Smooth muscle cell (in vitro differentiated cells): ENCODE measurements at regions not wholly inside any gene's neighbourhood (a gene's known extent, or its start where the extent isn't known, plus 50 kb on each side); places are given as distances from the start of the nearest gene placed in this dataset.

Experiments
- DNase-seq: peaks from one replicate; lab custom pipeline; 2025; ENCODE audit not compliant: unreplicated experiment; lab: John Stamatoyannopoulos, UW
- H2AFZ ChIP-seq: fragments of 200-600 bp; sonication (generic); 2 replicates; pipeline ENCODE4 v1.6.0; 2016; ENCODE audit warnings: antibody characterized with exemption, low read depth, mild to moderate bottlenecking
- H3F3A ChIP-seq: fragments of 200-600 bp; sonication (generic); 2 replicates; pipeline ENCODE4 v1.6.0; 2017; ENCODE audit warnings: antibody characterized with exemption, low read depth
- H3K27ac ChIP-seq: fragments of 200-600 bp; sonication (generic); 2 replicates; pipeline ENCODE4 v1.5.1; 2016; ENCODE audit warnings: low read depth, mild to moderate bottlenecking
- H3K27me3 ChIP-seq: fragments of 200-600 bp; sonication (generic); 2 replicates; pipeline ENCODE4 v1.6.1; 2016; ENCODE audit warnings: low read depth, mild to moderate bottlenecking
- H3K36me3 ChIP-seq: fragments of 200-600 bp; sonication (generic); 2 replicates; pipeline ENCODE4 v1.5.1; 2016; ENCODE audit warnings: low read depth
- H3K4me1 ChIP-seq: fragments of 200-600 bp; sonication (generic); 2 replicates; pipeline ENCODE4 v1.5.1; 2016; ENCODE audit warnings: low read depth
- H3K4me2 ChIP-seq: fragments of 200-600 bp; sonication (generic); 2 replicates; pipeline ENCODE4 v1.6.0; 2016; ENCODE audit warnings: mild to moderate bottlenecking
- H3K4me3 ChIP-seq: fragments of 200-600 bp; sonication (generic); 2 replicates; pipeline ENCODE4 v1.5.1; 2016; ENCODE audit warnings: mild to moderate bottlenecking
- H3K79me2 ChIP-seq: fragments of 200-600 bp; sonication (generic); 2 replicates; pipeline ENCODE4 v1.6.0; 2016; ENCODE audit warnings: low read depth, mild to moderate bottlenecking
- H3K9ac ChIP-seq: fragments of 200-600 bp; sonication (generic); 2 replicates; pipeline ENCODE4 v1.6.0; 2016; ENCODE audit warnings: low read depth
- H3K9me3 ChIP-seq: fragments of 200-600 bp; sonication (generic); replicated peaks from 2 replicates; pipeline ENCODE4 v1.5.1; 2016; ENCODE audit warnings: low read depth
- H4K20me1 ChIP-seq: fragments of 200-600 bp; sonication (generic); 2 replicates; pipeline ENCODE4 v1.6.0; 2016; ENCODE audit warnings: low read depth
- WGBS: methylation state at CpG from one replicate; pipeline ENCODE4 v1.1.7; 2016; ENCODE audit warnings: low lambda C conversion rate; 5-methylcytosine and 5-hydroxymethylcytosine counted together
- TF ChIP-seq, protein P1 (sequence below): fragments of 200-600 bp; sonication (generic); IDR thresholded peaks from 2 replicates; pipeline ENCODE4 v1.5.1; 2017; ENCODE audit warnings: borderline replicate concordance, mild to moderate bottlenecking, antibody characterized with exemption; ENCODE audit not compliant: insufficient read depth, poor library complexity, severe bottlenecking

- H4K20me1 ChIP-seq = no peaks in the 10 kb centered on the region
- WGBS = 81% methylated on average over 2 of the region's 2 CpGs
- H3K4me1 ChIP-seq = no peaks in the 10 kb centered on the region
- no peak overlapping the region for H3K4me2 ChIP-seq
- H3K9ac ChIP-seq = no peak overlapping the region
- H3K9me3 ChIP-seq = no peaks in the 10 kb centered on the region
- DNase-seq = no peak
- no peaks in the 10 kb centered on the region for H3F3A ChIP-seq
- no peak overlapping the region for H2AFZ ChIP-seq
- no peak overlapping the region for H3K27ac ChIP-seq
- TF ChIP-seq, protein P1, sequence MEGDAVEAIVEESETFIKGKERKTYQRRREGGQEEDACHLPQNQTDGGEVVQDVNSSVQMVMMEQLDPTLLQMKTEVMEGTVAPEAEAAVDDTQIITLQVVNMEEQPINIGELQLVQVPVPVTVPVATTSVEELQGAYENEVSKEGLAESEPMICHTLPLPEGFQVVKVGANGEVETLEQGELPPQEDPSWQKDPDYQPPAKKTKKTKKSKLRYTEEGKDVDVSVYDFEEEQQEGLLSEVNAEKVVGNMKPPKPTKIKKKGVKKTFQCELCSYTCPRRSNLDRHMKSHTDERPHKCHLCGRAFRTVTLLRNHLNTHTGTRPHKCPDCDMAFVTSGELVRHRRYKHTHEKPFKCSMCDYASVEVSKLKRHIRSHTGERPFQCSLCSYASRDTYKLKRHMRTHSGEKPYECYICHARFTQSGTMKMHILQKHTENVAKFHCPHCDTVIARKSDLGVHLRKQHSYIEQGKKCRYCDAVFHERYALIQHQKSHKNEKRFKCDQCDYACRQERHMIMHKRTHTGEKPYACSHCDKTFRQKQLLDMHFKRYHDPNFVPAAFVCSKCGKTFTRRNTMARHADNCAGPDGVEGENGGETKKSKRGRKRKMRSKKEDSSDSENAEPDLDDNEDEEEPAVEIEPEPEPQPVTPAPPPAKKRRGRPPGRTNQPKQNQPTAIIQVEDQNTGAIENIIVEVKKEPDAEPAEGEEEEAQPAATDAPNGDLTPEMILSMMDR = no peak
- no peaks in the 10 kb centered on the region for H3K79me2 ChIP-seq
- no peaks in the 10 kb centered on the region for H3K36me3 ChIP-seq
- H3K4me3 ChIP-seq = no peak overlapping the region
- H3K27me3 ChIP-seq = no peaks in the 10 kb centered on the region
Observed at GRCh38 chr10:55740110-55740509, 620.9 kb downstream of the ZWINT start.

GRCh38 chr10:55734112-55734511, 626.9 kb downstream of the ZWINT start:
- no peak overlapping the region for H3K4me3 ChIP-seq
- no peaks in the 10 kb centered on the region for H3K36me3 ChIP-seq
- H2AFZ ChIP-seq = no peak overlapping the region
- H3K9ac ChIP-seq = no peak overlapping the region
- H3K4me2 ChIP-seq = no peak overlapping the region
- H4K20me1 ChIP-seq = no peaks in the 10 kb centered on the region
- H3K79me2 ChIP-seq = no peaks in the 10 kb centered on the region
- no peak overlapping the region for H3K27ac ChIP-seq
- no peaks in the 10 kb centered on the region for H3K4me1 ChIP-seq
- DNase-seq = no peak
- H3K27me3 ChIP-seq = no peaks in the 10 kb centered on the region
- 90% methylated on average over 2 of the region's 2 CpGs for WGBS
- TF ChIP-seq, protein P1 = no peak
- no peaks in the 10 kb centered on the region for H3K9me3 ChIP-seq
- H3F3A ChIP-seq = no peaks in the 10 kb centered on the region

DNA sequence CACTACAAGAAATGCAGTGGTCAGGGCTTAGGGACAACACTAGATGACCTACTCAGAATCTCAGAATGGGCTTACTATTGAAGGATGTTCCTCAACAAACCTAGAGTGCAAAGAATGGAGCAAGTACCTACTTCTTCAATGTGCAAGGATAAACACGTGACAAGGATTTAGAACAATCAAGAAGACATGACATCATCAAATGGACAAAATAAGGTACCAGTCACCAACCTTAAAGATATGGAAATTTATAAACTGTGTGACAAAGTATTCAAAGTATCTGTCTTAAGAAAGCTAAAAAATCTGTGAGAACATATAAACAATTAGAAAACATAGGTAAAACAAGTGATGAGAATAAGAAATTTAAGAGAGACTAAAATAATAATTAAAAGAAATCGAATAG, 656.1 kb downstream of the ZWINT start:
- TF ChIP-seq, protein P1 = no peak

DNA sequence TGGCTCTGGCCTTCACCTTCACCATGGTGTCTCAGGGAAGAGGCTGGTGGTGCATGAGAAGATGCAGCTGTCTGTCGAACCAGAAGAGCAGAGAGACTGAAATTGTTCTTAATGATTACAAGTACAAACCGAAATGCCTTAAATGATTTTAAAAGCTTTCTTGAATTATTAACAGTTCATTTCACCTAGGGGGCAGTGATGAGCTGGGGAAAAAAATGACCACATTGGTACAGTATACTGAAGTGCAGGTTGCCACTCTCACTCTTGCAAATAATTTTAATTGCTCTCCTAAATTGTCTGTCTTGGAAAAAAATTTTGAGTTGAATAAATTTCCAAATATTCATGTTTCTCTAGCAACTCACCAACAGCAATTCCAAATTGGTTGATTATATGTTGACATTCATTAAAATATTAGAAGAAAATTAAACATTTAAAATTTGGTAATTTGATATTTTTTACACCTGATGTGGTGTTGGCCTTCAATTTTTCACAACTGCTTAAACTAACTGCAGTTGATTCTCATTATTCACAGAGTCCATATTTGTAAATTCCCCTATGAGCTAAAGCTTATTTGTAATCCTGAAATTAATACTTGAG, 692.6 kb downstream of the ZWINT start:
- TF ChIP-seq, protein P1 = peak; percentile 59
- H3K4me1 ChIP-seq = no peaks in the 10 kb centered on the region
- H3K4me3 ChIP-seq = no peak overlapping the region
- DNase-seq = no peak
- no peaks in the 10 kb centered on the region for H3K9me3 ChIP-seq
- H3K36me3 ChIP-seq = no peaks in the 10 kb centered on the region
- H3F3A ChIP-seq = no peaks in the 10 kb centered on the region
- no peak overlapping the region for H3K9ac ChIP-seq
- H3K27me3 ChIP-seq = no peaks in the 10 kb centered on the region
- no peak overlapping the region for H2AFZ ChIP-seq
- 72% methylated on average over 2 of the region's 2 CpGs for WGBS
- no peaks in the 10 kb centered on the region for H3K79me2 ChIP-seq
- no peak overlapping the region for H3K4me2 ChIP-seq
- no peak overlapping the region for H3K27ac ChIP-seq
- H4K20me1 ChIP-seq = no peaks in the 10 kb centered on the region

More for the DNA sequence above, 656.1 kb downstream of the ZWINT start:
- 90% methylated on average over 2 of the region's 2 CpGs for WGBS
- H3K36me3 ChIP-seq = no peaks in the 10 kb centered on the region
- no peaks in the 10 kb centered on the region for H3K27me3 ChIP-seq
- H3K4me2 ChIP-seq = no peak overlapping the region
- H3K27ac ChIP-seq = no peak overlapping the region
- H3K4me1 ChIP-seq = no peaks in the 10 kb centered on the region
- H4K20me1 ChIP-seq = no peaks in the 10 kb centered on the region
- H3K4me3 ChIP-seq = no peak overlapping the region
- H2AFZ ChIP-seq = no peak overlapping the region
- DNase-seq = no peak
- no peak overlapping the region for H3K9ac ChIP-seq
- no peaks in the 10 kb centered on the region for H3K79me2 ChIP-seq
- no peaks in the 10 kb centered on the region for H3K9me3 ChIP-seq
- no peaks in the 10 kb centered on the region for H3F3A ChIP-seq
